Fibroblast of the aortic adventitia (primary cell): ENCODE measurements at regions not wholly inside any gene's neighbourhood (a gene's known extent, or its start where the extent isn't known, plus 50 kb on each side); places are given as distances from the start of the nearest gene placed in this dataset.

Experiments used
- DNase-seq: peaks from one replicate; pipeline ENCODE4 v3.0.0-alpha.2; 2010; ENCODE audit warnings: low read depth
- H3K4me3 ChIP-seq: 2 replicates; pipeline ENCODE4 v1.5.1; 2011; ENCODE audit warnings: low read depth, mild to moderate bottlenecking, control low read depth, low read length, moderate library complexity
- CTCF ChIP-seq: IDR thresholded peaks from 2 replicates; pipeline ENCODE4 v1.5.1; 2011; ENCODE audit warnings: mild to moderate bottlenecking, low read length, control low read depth, inconsistent platforms; ENCODE audit not compliant: insufficient read depth

GRCh38 chrX:40245488-40246071 lies 147.8 kb upstream of the BCOR start:
- DNase-seq: peak; percentile 71
- TF ChIP-seq CTCF: no peak
- peak overlapping the region; percentile 11 for H3K4me3 ChIP-seq

DNA sequence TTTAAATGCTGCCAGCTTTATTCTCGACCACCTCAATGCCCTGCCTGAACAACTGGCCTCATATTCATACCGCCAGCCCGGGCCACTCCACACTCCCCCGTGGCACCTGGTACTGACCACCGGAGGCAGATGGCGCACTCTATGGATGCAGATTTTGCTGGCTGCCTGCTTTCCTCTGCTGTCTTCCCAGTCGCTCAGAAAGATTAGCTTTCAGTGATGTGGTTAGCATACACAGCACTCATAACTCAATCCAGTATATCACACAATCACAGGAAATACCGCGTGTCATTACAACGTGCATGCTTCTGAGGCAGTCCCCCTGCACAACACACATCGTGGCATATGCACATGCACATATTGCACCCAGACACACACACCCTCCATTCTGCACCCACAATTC lies 147.2 kb upstream of the BCOR start:
- no peak overlapping the region for H3K4me3 ChIP-seq
- peak; percentile 81 for DNase-seq

DNA sequence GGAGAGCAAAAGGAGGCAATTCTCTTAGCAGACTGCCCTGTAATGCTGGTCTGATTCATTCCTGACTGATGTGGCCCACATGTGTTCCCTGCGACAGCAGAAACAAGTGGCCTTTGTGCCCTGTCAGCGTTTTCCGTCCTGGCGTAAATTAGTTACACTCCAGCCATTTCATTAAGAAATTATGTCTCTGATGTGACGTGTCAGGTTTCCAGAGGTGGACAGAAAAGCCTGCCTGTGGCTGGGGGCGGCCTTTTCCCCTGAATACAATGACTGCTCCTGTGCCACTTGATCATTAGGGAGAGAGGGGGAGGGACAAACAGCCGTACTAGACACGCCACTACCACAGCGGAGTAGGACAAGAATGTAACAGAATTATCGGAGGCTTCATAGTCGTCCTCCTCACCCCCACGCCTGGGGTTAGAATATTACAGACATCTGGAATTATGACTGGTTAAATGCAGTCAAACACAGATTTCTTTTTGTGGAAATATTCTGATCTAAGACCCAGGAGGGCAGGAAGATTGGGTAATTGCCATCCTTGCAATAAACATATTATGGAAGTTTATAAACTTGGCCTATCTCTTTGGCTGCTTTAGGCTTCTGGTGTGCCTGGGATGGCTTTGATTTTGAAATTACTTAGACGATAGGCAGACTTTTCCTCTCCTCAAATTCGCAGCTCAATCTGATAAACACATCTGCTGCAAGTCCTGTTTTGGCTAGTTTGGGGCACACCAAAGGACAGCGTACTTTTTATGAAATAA lies 146.2 kb upstream of the BCOR start:
- no peak for DNase-seq
- TF ChIP-seq CTCF: no peak
- H3K4me3 ChIP-seq: no peak overlapping the region

More for the DNA sequence above, 147.2 kb upstream of the BCOR start:
- peak; percentile 10 for TF ChIP-seq CTCF

DNA sequence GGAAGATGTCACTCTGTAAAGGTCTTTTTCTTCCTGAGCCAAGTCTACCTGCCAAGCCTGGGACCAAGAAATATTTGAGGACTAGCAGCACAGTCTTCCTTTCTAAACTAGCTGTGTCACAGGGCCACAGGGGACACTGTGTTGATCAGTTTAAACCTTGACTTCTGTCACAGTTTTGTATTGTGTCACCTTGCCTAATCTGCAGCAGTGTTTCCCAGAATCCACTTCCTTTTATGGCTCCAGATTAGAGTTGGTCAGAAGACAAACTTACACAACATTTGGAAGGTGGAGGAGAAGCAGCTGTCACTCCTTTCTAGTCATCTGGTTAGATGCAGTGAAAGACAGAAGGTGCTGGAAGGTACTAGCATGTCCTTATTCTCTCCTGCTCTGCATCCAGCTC lies 143.1 kb upstream of the BCOR start:
- no peak for TF ChIP-seq CTCF
- DNase-seq: no peak
- H3K4me3 ChIP-seq: no peak overlapping the region

- TF ChIP-seq CTCF: no peak
- H3K4me3 ChIP-seq: no peak overlapping the region
- no peak for DNase-seq
Measured at GRCh38 chrX:40237731-40238178, 140.0 kb upstream of the BCOR start.

- no peak for TF ChIP-seq CTCF
- no peak for DNase-seq
- H3K4me3 ChIP-seq: no peak overlapping the region
Measured at GRCh38 chrX:40230646-40231045, 132.9 kb upstream of the BCOR start.
